ENCODE measurements at regions not wholly inside any gene's neighbourhood (a gene's known extent, or its start where the extent isn't known, plus 50 kb on each side); places are given as distances from the start of the nearest gene placed in this dataset.

GRCh38 chr13:74324338-74324737 lies 190.1 kb upstream of the KLF12 start:
- H3K4me3 Mint-ChIP-seq: no peak overlapping the region
- peaks cover 0 to 1% (median 0%) of the 10 kb centered on the region in 3 donors for H3K4me1 Mint-ChIP-seq
- no peak overlapping the region for H3K27ac Mint-ChIP-seq
- no peaks in the 10 kb centered on the region for H3K36me3 Mint-ChIP-seq
- H3K27me3 Mint-ChIP-seq: peaks cover 5% of the 10 kb centered on the region
- H3K9me3 Mint-ChIP-seq: peaks cover 0 to 7% (median 4%) of the 10 kb centered on the region in 3 donors

GRCh38 chr13:74322562-74322961 lies 188.4 kb upstream of the KLF12 start:
- H3K36me3 Mint-ChIP-seq: no peaks in the 10 kb centered on the region
- H3K4me1 Mint-ChIP-seq: peaks cover 0 to 1% (median 0%) of the 10 kb centered on the region in 3 donors
- peaks cover 0 to 5% (median 4%) of the 10 kb centered on the region in 3 donors for H3K9me3 Mint-ChIP-seq
- no peak overlapping the region for H3K27ac Mint-ChIP-seq
- no peak overlapping the region for H3K4me3 Mint-ChIP-seq
- H3K27me3 Mint-ChIP-seq: peaks cover 1% of the 10 kb centered on the region

GRCh38 chr13:74320282-74320681 lies 186.1 kb upstream of the KLF12 start:
- Mint-ChIP-seq H3K9me3 (no peaks in the 10 kb centered on the region), H3K27me3 (peaks cover 1% of the 10 kb centered on the region), H3K4me1 (peaks cover 0 to 1% (median 0%) of the 10 kb centered on the region in 3 donors), H3K27ac (no peak overlapping the region), H3K36me3 (no peaks in the 10 kb centered on the region), H3K4me3 (no peak overlapping the region)

GRCh38 chr13:74316547-74316946 lies 182.3 kb upstream of the KLF12 start:
- Mint-ChIP-seq H3K27ac (no peak overlapping the region), H3K36me3 (no peaks in the 10 kb centered on the region), H3K4me1 (peaks cover 0 to 1% (median 0%) of the 10 kb centered on the region in 3 donors), H3K9me3 (peaks cover 0 to 2% (median 0%) of the 10 kb centered on the region in 3 donors), H3K27me3 (no peaks in the 10 kb centered on the region), H3K4me3 (no peak overlapping the region)

- Mint-ChIP-seq H3K9me3 (peaks cover 0 to 4% (median 0%) of the 10 kb centered on the region in 3 donors), H3K36me3 (peaks cover 6% of the 10 kb centered on the region), H3K27ac (no peak overlapping the region), H3K4me3 (no peak overlapping the region), H3K4me1 (no peaks in the 10 kb centered on the region), H3K27me3 (peaks cover 13% of the 10 kb centered on the region)
These were observed 172.3 kb upstream of the KLF12 start for GRCh38 chr13:74306496-74306895.

GRCh38 chr13:74305876-74306275 lies 171.7 kb upstream of the KLF12 start:
- peaks cover 13% of the 10 kb centered on the region for H3K27me3 Mint-ChIP-seq
- H3K4me1 Mint-ChIP-seq: no peaks in the 10 kb centered on the region
- no peak overlapping the region for H3K27ac Mint-ChIP-seq
- H3K4me3 Mint-ChIP-seq: no peak overlapping the region
- H3K36me3 Mint-ChIP-seq: peaks cover 4% of the 10 kb centered on the region
- peaks cover 0 to 4% (median 0%) of the 10 kb centered on the region in 3 donors for H3K9me3 Mint-ChIP-seq

GRCh38 chr13:74301258-74301935 lies 167.2 kb upstream of the KLF12 start:
- H3K27ac Mint-ChIP-seq: no peak overlapping the region
- no peaks in the 10 kb centered on the region for H3K9me3 Mint-ChIP-seq
- H3K4me3 Mint-ChIP-seq: no peak overlapping the region
- H3K4me1 Mint-ChIP-seq: peaks cover 7 to 28% (median 10%) of the 10 kb centered on the region in 3 donors
- H3K36me3 Mint-ChIP-seq: no peaks in the 10 kb centered on the region
- peaks cover 6% of the 10 kb centered on the region for H3K27me3 Mint-ChIP-seq

GRCh38 chr13:74300162-74300561 lies 166.0 kb upstream of the KLF12 start:
- Mint-ChIP-seq H3K36me3 (no peaks in the 10 kb centered on the region), H3K27me3 (peaks cover 1% of the 10 kb centered on the region), H3K4me3 (no peak overlapping the region), H3K9me3 (no peaks in the 10 kb centered on the region), H3K27ac (no peak overlapping the region), H3K4me1 (peaks cover 7 to 30% (median 10%) of the 10 kb centered on the region in 3 donors)

- no peaks in the 10 kb centered on the region for H3K9me3 Mint-ChIP-seq
- peaks cover 7 to 30% (median 10%) of the 10 kb centered on the region in 3 donors for H3K4me1 Mint-ChIP-seq
- no peaks in the 10 kb centered on the region for H3K36me3 Mint-ChIP-seq
- no peak overlapping the region for H3K4me3 Mint-ChIP-seq
- peaks cover 1% of the 10 kb centered on the region for H3K27me3 Mint-ChIP-seq
- no peak overlapping the region for H3K27ac Mint-ChIP-seq
These were observed 165.5 kb upstream of the KLF12 start for GRCh38 chr13:74299721-74300120.

- H3K36me3 Mint-ChIP-seq: no peaks in the 10 kb centered on the region
- peaks cover 1% of the 10 kb centered on the region for H3K27me3 Mint-ChIP-seq
- H3K4me3 Mint-ChIP-seq: no peak overlapping the region
These were observed 164.7 kb upstream of the KLF12 start for GRCh38 chr13:74298923-74299322.

GRCh38 chr13:74289861-74290773 lies 155.9 kb upstream of the KLF12 start:
- peak overlapping the region; percentile 69 to 91 (median 78) for H3K4me3 Mint-ChIP-seq
- H3K27me3 Mint-ChIP-seq: no peaks in the 10 kb centered on the region
- peaks cover 32 to 49% (median 34%) of the 10 kb centered on the region in 3 donors for H3K4me1 Mint-ChIP-seq
- peak overlapping the region; percentile 86 to 99 (median 92) for H3K27ac Mint-ChIP-seq
- no peaks in the 10 kb centered on the region for H3K9me3 Mint-ChIP-seq
- H3K36me3 Mint-ChIP-seq: no peaks in the 10 kb centered on the region

More at GRCh38 chr13:74298923-74299322, 164.7 kb upstream of the KLF12 start:
- Mint-ChIP-seq H3K9me3 (no peaks in the 10 kb centered on the region), H3K27ac (peak overlapping the region in 1 of 3 donors; percentile 12), H3K4me1 (peaks cover 7 to 30% (median 10%) of the 10 kb centered on the region in 3 donors)

- Mint-ChIP-seq H3K36me3 (no peaks in the 10 kb centered on the region), H3K27me3 (no peaks in the 10 kb centered on the region), H3K4me3 (peak overlapping the region in 2 of 4 donors; percentile 58 to 69), H3K4me1 (peaks cover 32 to 49% (median 34%) of the 10 kb centered on the region in 3 donors), H3K27ac (peak overlapping the region; percentile 86 to 99 (median 99)), H3K9me3 (no peaks in the 10 kb centered on the region)
These were observed 154.9 kb upstream of the KLF12 start for GRCh38 chr13:74289107-74289506.

GRCh38 chr13:74288361-74288911 lies 154.2 kb upstream of the KLF12 start:
- Mint-ChIP-seq H3K4me1 (peaks cover 32 to 49% (median 34%) of the 10 kb centered on the region in 3 donors), H3K9me3 (no peaks in the 10 kb centered on the region), H3K4me3 (peak overlapping the region; percentile 69 to 94 (median 86)), H3K27ac (peak overlapping the region; percentile 86 to 99 (median 99)), H3K36me3 (no peaks in the 10 kb centered on the region), H3K27me3 (no peaks in the 10 kb centered on the region)

GRCh38 chr13:74287724-74288169 lies 153.5 kb upstream of the KLF12 start:
- H3K27ac Mint-ChIP-seq: peak overlapping the region; percentile 86 to 99 (median 99)
- H3K27me3 Mint-ChIP-seq: no peaks in the 10 kb centered on the region
- peak overlapping the region; percentile 69 to 94 (median 86) for H3K4me3 Mint-ChIP-seq
- H3K9me3 Mint-ChIP-seq: no peaks in the 10 kb centered on the region
- no peaks in the 10 kb centered on the region for H3K36me3 Mint-ChIP-seq
- peaks cover 32 to 49% (median 34%) of the 10 kb centered on the region in 3 donors for H3K4me1 Mint-ChIP-seq

Measured in IgD-negative memory B cell (primary cell).